GM23248 (cell line): ENCODE measurements at regions not wholly inside any gene's neighbourhood (a gene's known extent, or its start where the extent isn't known, plus 50 kb on each side); places are given as distances from the start of the nearest gene placed in this dataset.

Experiments
- EZH2 ChIP-seq: fragments of 200-600 bp; sonication (generic); IDR thresholded peaks from 2 replicates; pipeline ENCODE4 v1.6.1; 2018; ENCODE audit warnings: antibody characterized with exemption, mild to moderate bottlenecking; ENCODE audit not compliant: insufficient read depth, poor library complexity, severe bottlenecking
- EZH2phosphoT487 ChIP-seq: fragments of 200-600 bp; sonication (generic); IDR thresholded peaks from 2 replicates; pipeline ENCODE4 v1.6.1; 2018; ENCODE audit warnings: antibody characterized with exemption, moderate library complexity, mild to moderate bottlenecking, low read depth; ENCODE audit not compliant: insufficient read depth

- TF ChIP-seq EZH2: no peak
- TF ChIP-seq EZH2phosphoT487: no peak
Observed at GRCh38 chr6:54474898-54475297, 166.7 kb downstream of the TINAG start.
